ENCODE measurements at regions not wholly inside any gene's neighbourhood (a gene's known extent, or its start where the extent isn't known, plus 50 kb on each side); places are given as distances from the start of the nearest gene placed in this dataset.

- Histone ChIP-seq H3K9ac (ENCODE audit: low read length) (no peak overlapping the region), H4K20me1 (ENCODE audit: low read depth, low read length) (no peaks in the 10 kb centered on the region), H3K4me3 (ENCODE audit: insufficient read depth, low read length, poor library complexity, severe bottlenecking) (no peak overlapping the region), H3K9me2 (replicated peaks; ENCODE audit: insufficient read depth, low read length) (no peaks in the 10 kb centered on the region), H3K27ac (ENCODE audit: low read depth, low read length) (no peak overlapping the region), H3K36me3 (ENCODE audit: low read length) (no peaks in the 10 kb centered on the region), H3K4me2 (ENCODE audit: low read depth, low read length, poor library complexity, severe bottlenecking) (no peak overlapping the region), H3K27me3 (ENCODE audit: low read length) (no peaks in the 10 kb centered on the region; the same call in 1 of the 2 replicates), H2AFZ (ENCODE audit: low read depth, low read length, severe bottlenecking) (no peak overlapping the region), H3F3A (ENCODE audit: insufficient read depth) (no peaks in the 10 kb centered on the region), H3K79me2 (ENCODE audit: insufficient read depth, low read length) (no peaks in the 10 kb centered on the region), H3K9me3 (ENCODE audit: insufficient read depth, low read length) (no peaks in the 10 kb centered on the region)
- no peak for TF ChIP-seq EZH2phosphoT487 (conservative IDR thresholded peaks at IDR 0.05; ENCODE audit: low read length)
- TF ChIP-seq, protein P1, sequence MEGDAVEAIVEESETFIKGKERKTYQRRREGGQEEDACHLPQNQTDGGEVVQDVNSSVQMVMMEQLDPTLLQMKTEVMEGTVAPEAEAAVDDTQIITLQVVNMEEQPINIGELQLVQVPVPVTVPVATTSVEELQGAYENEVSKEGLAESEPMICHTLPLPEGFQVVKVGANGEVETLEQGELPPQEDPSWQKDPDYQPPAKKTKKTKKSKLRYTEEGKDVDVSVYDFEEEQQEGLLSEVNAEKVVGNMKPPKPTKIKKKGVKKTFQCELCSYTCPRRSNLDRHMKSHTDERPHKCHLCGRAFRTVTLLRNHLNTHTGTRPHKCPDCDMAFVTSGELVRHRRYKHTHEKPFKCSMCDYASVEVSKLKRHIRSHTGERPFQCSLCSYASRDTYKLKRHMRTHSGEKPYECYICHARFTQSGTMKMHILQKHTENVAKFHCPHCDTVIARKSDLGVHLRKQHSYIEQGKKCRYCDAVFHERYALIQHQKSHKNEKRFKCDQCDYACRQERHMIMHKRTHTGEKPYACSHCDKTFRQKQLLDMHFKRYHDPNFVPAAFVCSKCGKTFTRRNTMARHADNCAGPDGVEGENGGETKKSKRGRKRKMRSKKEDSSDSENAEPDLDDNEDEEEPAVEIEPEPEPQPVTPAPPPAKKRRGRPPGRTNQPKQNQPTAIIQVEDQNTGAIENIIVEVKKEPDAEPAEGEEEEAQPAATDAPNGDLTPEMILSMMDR (IDR thresholded peaks at IDR 0.05; ENCODE audit: insufficient read depth, low read length, poor library complexity, severe bottlenecking), result no peak
Measured at GRCh38 chr1:38760562-38760961, 99.0 kb downstream of the RRAGC start.

GRCh38 chr1:38758820-38759219, 100.8 kb downstream of the RRAGC start:
- H3K27me3 ChIP-seq (ENCODE audit: low read length), result no peaks in the 10 kb centered on the region
- H3K9me2 ChIP-seq (replicated peaks; ENCODE audit: insufficient read depth, low read length), result no peaks in the 10 kb centered on the region
- H3K36me3 ChIP-seq (ENCODE audit: low read length), result no peaks in the 10 kb centered on the region
- no peaks in the 10 kb centered on the region for H3K9me3 ChIP-seq (ENCODE audit: insufficient read depth, low read length)
- no peak overlapping the region for H2AFZ ChIP-seq (ENCODE audit: low read depth, low read length, severe bottlenecking)
- H3F3A ChIP-seq (ENCODE audit: insufficient read depth), result no peaks in the 10 kb centered on the region
- TF ChIP-seq, protein P1 (IDR thresholded peaks at IDR 0.05; ENCODE audit: insufficient read depth, low read length, poor library complexity, severe bottlenecking), result no peak
- TF ChIP-seq EZH2phosphoT487 (conservative IDR thresholded peaks at IDR 0.05; ENCODE audit: low read length), result no peak
- no peaks in the 10 kb centered on the region for H3K79me2 ChIP-seq (ENCODE audit: insufficient read depth, low read length)
- no peak overlapping the region for H3K9ac ChIP-seq (ENCODE audit: low read length)
- H3K4me3 ChIP-seq (ENCODE audit: insufficient read depth, low read length, poor library complexity, severe bottlenecking), result no peak overlapping the region
- no peaks in the 10 kb centered on the region for H4K20me1 ChIP-seq (ENCODE audit: low read depth, low read length)
- H3K27ac ChIP-seq (ENCODE audit: low read depth, low read length), result no peak overlapping the region
- H3K4me2 ChIP-seq (ENCODE audit: low read depth, low read length, poor library complexity, severe bottlenecking), result no peak overlapping the region

- Histone ChIP-seq H3K9me2 (replicated peaks; ENCODE audit: insufficient read depth, low read length) (no peaks in the 10 kb centered on the region), H3K27ac (ENCODE audit: low read depth, low read length) (no peak overlapping the region), H3K36me3 (ENCODE audit: low read length) (no peaks in the 10 kb centered on the region), H4K20me1 (ENCODE audit: low read depth, low read length) (no peaks in the 10 kb centered on the region), H3K4me3 (ENCODE audit: insufficient read depth, low read length, poor library complexity, severe bottlenecking) (no peak overlapping the region), H3K79me2 (ENCODE audit: insufficient read depth, low read length) (no peaks in the 10 kb centered on the region), H3F3A (ENCODE audit: insufficient read depth) (no peaks in the 10 kb centered on the region), H3K9ac (ENCODE audit: low read length) (no peak overlapping the region), H3K9me3 (ENCODE audit: insufficient read depth, low read length) (no peaks in the 10 kb centered on the region), H3K4me2 (ENCODE audit: low read depth, low read length, poor library complexity, severe bottlenecking) (no peak overlapping the region), H2AFZ (ENCODE audit: low read depth, low read length, severe bottlenecking) (no peak overlapping the region), H3K27me3 (ENCODE audit: low read length) (no peaks in the 10 kb centered on the region)
- TF ChIP-seq, protein P1 (IDR thresholded peaks at IDR 0.05; ENCODE audit: insufficient read depth, low read length, poor library complexity, severe bottlenecking), result no peak
- TF ChIP-seq EZH2phosphoT487 (conservative IDR thresholded peaks at IDR 0.05; ENCODE audit: low read length), result no peak
Measured at GRCh38 chr1:38746941-38747600, 112.5 kb downstream of the RRAGC start.
